ENCODE measurements at regions not wholly inside any gene's neighbourhood (a gene's known extent, or its start where the extent isn't known, plus 50 kb on each side); places are given as distances from the start of the nearest gene placed in this dataset.
A peak's percentile ranks its signal among the peaks of the same experiment; 100 is the strongest.

GRCh38 chr14:106844608-106845285, 1318.4 kb downstream of the TMEM121 start (continued):
- TF ChIP-seq, protein P1, sequence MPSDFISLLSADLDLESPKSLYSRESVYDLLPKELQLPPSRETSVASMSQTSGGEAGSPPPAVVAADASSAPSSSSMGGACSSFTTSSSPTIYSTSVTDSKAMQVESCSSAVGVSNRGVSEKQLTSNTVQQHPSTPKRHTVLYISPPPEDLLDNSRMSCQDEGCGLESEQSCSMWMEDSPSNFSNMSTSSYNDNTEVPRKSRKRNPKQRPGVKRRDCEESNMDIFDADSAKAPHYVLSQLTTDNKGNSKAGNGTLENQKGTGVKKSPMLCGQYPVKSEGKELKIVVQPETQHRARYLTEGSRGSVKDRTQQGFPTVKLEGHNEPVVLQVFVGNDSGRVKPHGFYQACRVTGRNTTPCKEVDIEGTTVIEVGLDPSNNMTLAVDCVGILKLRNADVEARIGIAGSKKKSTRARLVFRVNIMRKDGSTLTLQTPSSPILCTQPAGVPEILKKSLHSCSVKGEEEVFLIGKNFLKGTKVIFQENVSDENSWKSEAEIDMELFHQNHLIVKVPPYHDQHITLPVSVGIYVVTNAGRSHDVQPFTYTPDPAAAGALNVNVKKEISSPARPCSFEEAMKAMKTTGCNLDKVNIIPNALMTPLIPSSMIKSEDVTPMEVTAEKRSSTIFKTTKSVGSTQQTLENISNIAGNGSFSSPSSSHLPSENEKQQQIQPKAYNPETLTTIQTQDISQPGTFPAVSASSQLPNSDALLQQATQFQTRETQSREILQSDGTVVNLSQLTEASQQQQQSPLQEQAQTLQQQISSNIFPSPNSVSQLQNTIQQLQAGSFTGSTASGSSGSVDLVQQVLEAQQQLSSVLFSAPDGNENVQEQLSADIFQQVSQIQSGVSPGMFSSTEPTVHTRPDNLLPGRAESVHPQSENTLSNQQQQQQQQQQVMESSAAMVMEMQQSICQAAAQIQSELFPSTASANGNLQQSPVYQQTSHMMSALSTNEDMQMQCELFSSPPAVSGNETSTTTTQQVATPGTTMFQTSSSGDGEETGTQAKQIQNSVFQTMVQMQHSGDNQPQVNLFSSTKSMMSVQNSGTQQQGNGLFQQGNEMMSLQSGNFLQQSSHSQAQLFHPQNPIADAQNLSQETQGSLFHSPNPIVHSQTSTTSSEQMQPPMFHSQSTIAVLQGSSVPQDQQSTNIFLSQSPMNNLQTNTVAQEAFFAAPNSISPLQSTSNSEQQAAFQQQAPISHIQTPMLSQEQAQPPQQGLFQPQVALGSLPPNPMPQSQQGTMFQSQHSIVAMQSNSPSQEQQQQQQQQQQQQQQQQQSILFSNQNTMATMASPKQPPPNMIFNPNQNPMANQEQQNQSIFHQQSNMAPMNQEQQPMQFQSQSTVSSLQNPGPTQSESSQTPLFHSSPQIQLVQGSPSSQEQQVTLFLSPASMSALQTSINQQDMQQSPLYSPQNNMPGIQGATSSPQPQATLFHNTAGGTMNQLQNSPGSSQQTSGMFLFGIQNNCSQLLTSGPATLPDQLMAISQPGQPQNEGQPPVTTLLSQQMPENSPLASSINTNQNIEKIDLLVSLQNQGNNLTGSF (CRISPR knock-in tag; IDR thresholded peaks at IDR 0.05), result no peak
- TF ChIP-seq ONECUT2 (CRISPR knock-in tag; IDR thresholded peaks at IDR 0.05) (no peak), ELF3 (CRISPR knock-in tag; IDR thresholded peaks at IDR 0.05) (peak; percentile 55; the same call in 1 of the 2 replicates), HNF1A (IDR thresholded peaks at IDR 0.05; ENCODE audit: low read depth) (no peak), HNF1A (CRISPR knock-in tag; IDR thresholded peaks at IDR 0.05; ENCODE audit: borderline replicate concordance) (no peak; the same call in 1 of the 2 replicates), CBX1 (IDR thresholded peaks at IDR 0.05; ENCODE audit: low read depth) (no peak), ZNF256 (CRISPR knock-in tag; conservative IDR thresholded peaks at IDR 0.05) (no peak), ZNF367 (CRISPR knock-in tag; IDR thresholded peaks at IDR 0.05; ENCODE audit: borderline replicate concordance) (no peak), HIVEP1 (CRISPR knock-in tag; IDR thresholded peaks at IDR 0.05) (no peak), TP53 (CRISPR knock-in tag; conservative IDR thresholded peaks at IDR 0.05) (no peak), ZMAT5 (CRISPR knock-in tag; IDR thresholded peaks at IDR 0.05; ENCODE audit: borderline replicate concordance, low read depth) (no peak), GTF2F1 (IDR thresholded peaks at IDR 0.05; ENCODE audit: low read length) (no peak), ZNF136 (CRISPR knock-in tag; IDR thresholded peaks at IDR 0.05; ENCODE audit: low read depth) (no peak), NFIB (CRISPR knock-in tag; IDR thresholded peaks at IDR 0.05; ENCODE audit: borderline replicate concordance) (no peak), FOSL2 (CRISPR knock-in tag; IDR thresholded peaks at IDR 0.05) (no peak; the same call in 1 of the 2 replicates), STAG1 (CRISPR knock-in tag; IDR thresholded peaks at IDR 0.05) (no peak), ZNF205 (CRISPR knock-in tag; IDR thresholded peaks at IDR 0.05) (no peak)
- TF ChIP-seq, protein P2, sequence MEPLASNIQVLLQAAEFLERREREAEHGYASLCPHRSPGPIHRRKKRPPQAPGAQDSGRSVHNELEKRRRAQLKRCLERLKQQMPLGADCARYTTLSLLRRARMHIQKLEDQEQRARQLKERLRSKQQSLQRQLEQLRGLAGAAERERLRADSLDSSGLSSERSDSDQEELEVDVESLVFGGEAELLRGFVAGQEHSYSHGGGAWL (CRISPR knock-in tag; IDR thresholded peaks at IDR 0.05), result no peak
- TF ChIP-seq, protein P3, sequence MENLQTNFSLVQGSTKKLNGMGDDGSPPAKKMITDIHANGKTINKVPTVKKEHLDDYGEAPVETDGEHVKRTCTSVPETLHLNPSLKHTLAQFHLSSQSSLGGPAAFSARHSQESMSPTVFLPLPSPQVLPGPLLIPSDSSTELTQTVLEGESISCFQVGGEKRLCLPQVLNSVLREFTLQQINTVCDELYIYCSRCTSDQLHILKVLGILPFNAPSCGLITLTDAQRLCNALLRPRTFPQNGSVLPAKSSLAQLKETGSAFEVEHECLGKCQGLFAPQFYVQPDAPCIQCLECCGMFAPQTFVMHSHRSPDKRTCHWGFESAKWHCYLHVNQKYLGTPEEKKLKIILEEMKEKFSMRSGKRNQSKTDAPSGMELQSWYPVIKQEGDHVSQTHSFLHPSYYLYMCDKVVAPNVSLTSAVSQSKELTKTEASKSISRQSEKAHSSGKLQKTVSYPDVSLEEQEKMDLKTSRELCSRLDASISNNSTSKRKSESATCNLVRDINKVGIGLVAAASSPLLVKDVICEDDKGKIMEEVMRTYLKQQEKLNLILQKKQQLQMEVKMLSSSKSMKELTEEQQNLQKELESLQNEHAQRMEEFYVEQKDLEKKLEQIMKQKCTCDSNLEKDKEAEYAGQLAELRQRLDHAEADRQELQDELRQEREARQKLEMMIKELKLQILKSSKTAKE (CRISPR knock-in tag; IDR thresholded peaks at IDR 0.05; ENCODE audit: borderline replicate concordance), result peak; percentile 73

Measured in HepG2 (cell line).